HCT116 (cell line): ENCODE measurements at regions not wholly inside any gene's neighbourhood (a gene's known extent, or its start where the extent isn't known, plus 50 kb on each side); places are given as distances from the start of the nearest gene placed in this dataset.

ENCODE experiments used
- ATAC-seq: fragments of 200-7000 bp; cut with Tn5 transposase; 2 replicates; pipeline ENCODE4 v1.9.1; 2020; ENCODE audit warnings: mild to moderate bottlenecking, moderate library complexity
- BruUV-seq: library from RNA; stranded (reverse); fragments of 400-500 nt; replicated peaks from 2 replicates; lab custom pipeline; 2021; lab: Mats Ljungman, UMichigan
- CTCF ChIA-PET: fragments of 300-600 bp; sonication (Branson Sonifier 250); formaldehyde crosslinking; loops from one replicate; lab custom pipeline; 2021; ENCODE audit warnings: antibody characterized with exemption; lab: Charles Lee
- POLR2A ChIA-PET: fragments of 300-600, 350-600 bp; sonication (Branson Sonifier 250); formaldehyde crosslinking; loops from one replicate; lab custom pipeline; 2021; ENCODE audit warnings: antibody characterized with exemption; lab: Charles Lee
- RAD21 ChIA-PET, 2 experiments: fragments of 300-600 bp; sonication (Branson Sonifier 250); formaldehyde crosslinking; loops; one replicate each; lab custom pipeline; 2023; ENCODE audit warnings: low total read pairs in 2 of 2; ENCODE audit not compliant: uncharacterized antibody in 2 of 2, unreplicated experiment in 2 of 2, low non-redundant PET in 1 of 2; lab: Charles Lee
- DNase-seq: peaks from one replicate; pipeline ENCODE4 v3.0.0-alpha.2; 2010; ENCODE audit warnings: low read depth, low spot score
- H2AFZ ChIP-seq: fragments of 200-600 bp; shearing (Covaris generic), sonication (generic); 2 replicates; pipeline ENCODE4 v1.6.1; 2017; ENCODE audit warnings: low read depth, mixed run types, mixed read lengths, antibody characterized with exemption, low read length; ENCODE audit not compliant: poor library complexity, severe bottlenecking
- H3K27ac ChIP-seq: 2 replicates; pipeline ENCODE4 v1.5.1; 2012; ENCODE audit warnings: low read depth, low read length
- H3K27me3 ChIP-seq: fragments of 200-600 bp; sonication (generic); 2 replicates; pipeline ENCODE4 v1.6.1; 2016; ENCODE audit warnings: mixed run types, low read length, mixed read lengths; ENCODE audit not compliant: insufficient read depth
- H3K36me3 ChIP-seq, 2 experiments: fragments of 200-500 bp in 1 of 2; fragments of 200-600 bp in 1 of 2; sonication (Bioruptor generic) in 1 of 2; sonication (generic) in 1 of 2; 2 replicates each; pipeline versions ENCODE4 v1.5.1 to v1.6.1; 2014 to 2016; ENCODE audit warnings: low read length in 2 of 2, inconsistent platforms in 1 of 2, mixed read lengths in 1 of 2, mixed run types in 1 of 2; ENCODE audit not compliant: insufficient read depth in 2 of 2, control insufficient read depth in 1 of 2
- H3K4me1 ChIP-seq, 2 experiments: fragments of 200-600 bp in 1 of 2; sonication (generic) in 1 of 2; 2 replicates each; pipeline versions ENCODE4 v1.5.1 to v1.6.1; 2012 to 2017; ENCODE audit warnings: low read length in 2 of 2, inconsistent platforms in 1 of 2, mild to moderate bottlenecking in 1 of 2, mixed read lengths in 1 of 2, mixed run types in 1 of 2, moderate library complexity in 1 of 2; ENCODE audit not compliant: insufficient read depth in 2 of 2, control insufficient read depth in 1 of 2
- H3K4me2 ChIP-seq: fragments of 200-600 bp; sonication (generic); 2 replicates; pipeline ENCODE4 v1.6.1; 2017; ENCODE audit warnings: mixed run types, low read length, mixed read lengths
- H3K4me3 ChIP-seq, 2 experiments: fragments of 200-600 bp in 1 of 2; sonication (generic) in 1 of 2; replicated peaks in 1 of 2; 2 replicates each; pipeline ENCODE4 v1.5.1; 2011 to 2016; ENCODE audit warnings: low read length in 2 of 2, control low read depth in 1 of 2, low read depth in 1 of 2, mild to moderate bottlenecking in 1 of 2, mixed read lengths in 1 of 2, mixed run types in 1 of 2
- H3K79me2 ChIP-seq: fragments of 200-600 bp; sonication (generic); 2 replicates; pipeline ENCODE4 v1.6.1; 2017; ENCODE audit warnings: mild to moderate bottlenecking, mixed run types, low read length, moderate library complexity, mixed read lengths; ENCODE audit not compliant: insufficient read depth
- H3K9ac ChIP-seq: fragments of 200-600 bp; sonication (generic); 2 replicates; pipeline ENCODE4 v1.6.1; 2016; ENCODE audit warnings: low read length, mixed read lengths
- H3K9me2 ChIP-seq: fragments of 200-600 bp; sonication (generic), shearing (Covaris generic); 2 replicates; pipeline ENCODE4 v1.6.1; 2017; ENCODE audit warnings: mixed run types, mild to moderate bottlenecking, moderate library complexity; ENCODE audit not compliant: insufficient read depth
- H3K9me3 ChIP-seq, 2 experiments: fragments of 200-500 bp in 1 of 2; fragments of 200-600 bp in 1 of 2; sonication (Bioruptor generic) in 1 of 2; sonication (generic) in 1 of 2; 2 replicates each; pipeline ENCODE4 v1.6.1; 2014 to 2017; ENCODE audit warnings: low read length in 2 of 2, mixed read lengths in 2 of 2, inconsistent platforms in 1 of 2, low read depth in 1 of 2, mild to moderate bottlenecking in 1 of 2, mixed run types in 1 of 2, moderate library complexity in 1 of 2; ENCODE audit not compliant: control insufficient read depth in 1 of 2, insufficient read depth in 1 of 2
- H4K20me1 ChIP-seq: fragments of 200-600 bp; sonication (generic), shearing (Covaris generic); 2 replicates; pipeline ENCODE4 v1.6.1; 2017; ENCODE audit warnings: mixed run types, mild to moderate bottlenecking, moderate library complexity; ENCODE audit not compliant: insufficient read depth
- ATF3 ChIP-seq: IDR thresholded peaks from 2 replicates; pipeline ENCODE4 v1.6.1; 2012
- CBX3 ChIP-seq: IDR thresholded peaks from 2 replicates; pipeline ENCODE4 v1.6.1; 2012; ENCODE audit warnings: low read depth
- CEBPB ChIP-seq: IDR thresholded peaks from 2 replicates; pipeline ENCODE4 v1.6.1; 2012; ENCODE audit warnings: low read depth
- CTCF ChIP-seq, 3 experiments: fragments of 200-600 bp in 1 of 3; sonication (generic) in 1 of 3; IDR thresholded peaks in 2 of 3; conservative IDR thresholded peaks in 1 of 3; 2 replicates each; pipeline ENCODE4 v1.5.1; 2012 to 2017; ENCODE audit warnings: low read depth in 2 of 3, low read length in 2 of 3, antibody characterized with exemption in 1 of 3, borderline replicate concordance in 1 of 3, control low read depth in 1 of 3, mild to moderate bottlenecking in 1 of 3, mixed read lengths in 1 of 3, mixed run types in 1 of 3, moderate library complexity in 1 of 3; ENCODE audit not compliant: insufficient read depth in 1 of 3
- ELF1 ChIP-seq: IDR thresholded peaks from 2 replicates; pipeline ENCODE4 v1.6.1; 2012; ENCODE audit warnings: low read depth, borderline replicate concordance
- FOSL1 ChIP-seq: IDR thresholded peaks from 2 replicates; pipeline ENCODE4 v1.6.1; 2012; ENCODE audit warnings: low read depth
- JUND ChIP-seq: IDR thresholded peaks from 2 replicates; pipeline ENCODE4 v1.6.1; 2012
- MAX ChIP-seq: IDR thresholded peaks from 2 replicates; pipeline ENCODE4 v1.6.1; 2012
- POLR2A ChIP-seq: IDR thresholded peaks from 2 replicates; pipeline ENCODE4 v1.7.0; 2011; ENCODE audit warnings: borderline replicate concordance; ENCODE audit not compliant: insufficient read depth, insufficient read length; ENCODE audit errors: extremely low read depth
- POLR2AphosphoS5 ChIP-seq: IDR thresholded peaks from 2 replicates; pipeline ENCODE4 v1.6.1; 2011; ENCODE audit warnings: mild to moderate bottlenecking, low read depth, low read length, moderate library complexity
- RAD21 ChIP-seq: IDR thresholded peaks from 2 replicates; pipeline ENCODE4 v1.6.1; 2012; ENCODE audit warnings: low read depth, mild to moderate bottlenecking
- SIN3A ChIP-seq: IDR thresholded peaks from 2 replicates; pipeline ENCODE4 v1.6.1; 2012; ENCODE audit warnings: low read depth
- SRF ChIP-seq: IDR thresholded peaks from 2 replicates; pipeline ENCODE4 v1.6.1; 2012; ENCODE audit warnings: low read depth
- TCF7L2 ChIP-seq: IDR thresholded peaks from 2 replicates; pipeline ENCODE4 v1.7.0; 2011; ENCODE audit warnings: borderline replicate concordance, inconsistent platforms; ENCODE audit not compliant: insufficient read depth, insufficient read length; ENCODE audit errors: extremely low read depth
- YY1 ChIP-seq: IDR thresholded peaks from 2 replicates; pipeline ENCODE4 v1.6.1; 2011; ENCODE audit warnings: low read length, low read depth, moderate library complexity, mild to moderate bottlenecking; ENCODE audit not compliant: insufficient replicate concordance; ENCODE audit errors: extremely low read depth
- ZBTB33 ChIP-seq: IDR thresholded peaks from 2 replicates; pipeline ENCODE4 v1.6.1; 2011; ENCODE audit warnings: mild to moderate bottlenecking, low read length, moderate library complexity; ENCODE audit not compliant: insufficient replicate concordance; ENCODE audit errors: extremely low read depth
- ZFX ChIP-seq: fragments of 450-650 bp; IDR thresholded peaks from 2 replicates; pipeline ENCODE4 v1.6.1; 2017
- intact Hi-C: fragments of 100-400 bp; cut with micrococcal nuclease; formaldehyde crosslinking; loops from 2 replicates; pipeline ENCODE4 v1.10.0; 2022

GRCh38 chr12:130027798-130028197, 124.0 kb upstream of the TMEM132D start:
- intact Hi-C loops, result loop anchor here (5.0 kb wide), 1 partner anchor 310 kb away; the partner anchor contains the start of gene PIWIL1
- Histone ChIP-seq H3K9me2 (no peaks in the 10 kb centered on the region), H4K20me1 (no peaks in the 10 kb centered on the region), H3K27ac (no peak overlapping the region), H3K9me3 (no peaks in the 10 kb centered on the region), H2AFZ (no peak overlapping the region), H3K36me3 (no peaks in the 10 kb centered on the region), H3K27me3 (no peaks in the 10 kb centered on the region), H3K9ac (no peak overlapping the region), H3K4me1 (no peaks in the 10 kb centered on the region), H3K4me2 (no peak overlapping the region), H3K79me2 (no peaks in the 10 kb centered on the region), H3K4me3 (no peak overlapping the region)
- RAD21 ChIA-PET, result no interaction called here
- DNase-seq, result no peak
- CTCF ChIA-PET, result no interaction called here
- no peak for ATAC-seq
- no peak for TF ChIP-seq CEBPB
- no peak for TF ChIP-seq JUND
- no peak for TF ChIP-seq POLR2A
- TF ChIP-seq YY1, result no peak
- no peak for TF ChIP-seq CTCF (IDR thresholded peaks at IDR 0.05 in 2 of 3, conservative IDR thresholded peaks at IDR 0.05 in 1 of 3; ENCODE audit: borderline replicate concordance in 1 of 3, insufficient read depth in 1 of 3, low read depth in 2 of 3, low read length in 2 of 3)
- TF ChIP-seq MAX, result no peak
- no peak for TF ChIP-seq SIN3A
- no peak for TF ChIP-seq ELF1
- TF ChIP-seq ATF3, result no peak
- no peak for TF ChIP-seq ZFX
- no peak for TF ChIP-seq CBX3
- no peak for TF ChIP-seq ZBTB33
- TF ChIP-seq RAD21, result no peak
- no peak for TF ChIP-seq FOSL1
- TF ChIP-seq POLR2AphosphoS5, result no peak
- no peak for TF ChIP-seq TCF7L2
- no peak for TF ChIP-seq SRF
- POLR2A ChIA-PET, result no interaction called here
- BruUV-seq, result no TSS peak
